Trophoblast cell (in vitro differentiated cells and primary cell): ENCODE measurements at regions not wholly inside any gene's neighbourhood (a gene's known extent, or its start where the extent isn't known, plus 50 kb on each side); places are given as distances from the start of the nearest gene placed in this dataset.

Experiments used
- DNase-seq, 2 donors: peaks; one replicate each; pipeline ENCODE4 v3.0.0-alpha.2; 2016
- H2AFZ ChIP-seq: 2 replicates; pipeline ENCODE4 v1.6.1; 2013; ENCODE audit warnings: low read length, moderate library complexity, mild to moderate bottlenecking; ENCODE audit not compliant: insufficient read depth, poor library complexity
- H2AK5ac ChIP-seq: 2 replicates; pipeline ENCODE4 v1.6.1; 2013; ENCODE audit warnings: mild to moderate bottlenecking, low read length
- H2BK120ac ChIP-seq: 2 replicates; pipeline ENCODE4 v1.6.1; 2013; ENCODE audit warnings: low read length, mild to moderate bottlenecking, moderate library complexity; ENCODE audit not compliant: insufficient read depth, poor library complexity
- H2BK12ac ChIP-seq: 2 replicates; pipeline ENCODE4 v1.6.1; 2013; ENCODE audit warnings: mild to moderate bottlenecking, low read length, moderate library complexity
- H2BK5ac ChIP-seq: 2 replicates; pipeline ENCODE4 v1.6.1; 2013; ENCODE audit warnings: low read length, low read depth, moderate library complexity, mild to moderate bottlenecking; ENCODE audit not compliant: poor library complexity
- H3K14ac ChIP-seq: 2 replicates; pipeline ENCODE4 v1.6.1; 2013; ENCODE audit warnings: mild to moderate bottlenecking, low read length
- H3K18ac ChIP-seq: 2 replicates; pipeline ENCODE4 v1.6.1; 2013; ENCODE audit warnings: mild to moderate bottlenecking, low read length
- H3K23ac ChIP-seq: 2 replicates; pipeline ENCODE4 v1.6.1; 2013; ENCODE audit warnings: low read length
- H3K27ac ChIP-seq: 2 replicates; pipeline ENCODE4 v1.5.1; 2013; ENCODE audit warnings: low read depth, mild to moderate bottlenecking, inconsistent platforms, low read length, moderate library complexity
- H3K27me3 ChIP-seq: 2 replicates; pipeline ENCODE4 v1.6.1; 2013; ENCODE audit warnings: inconsistent platforms, mild to moderate bottlenecking, low read length, moderate library complexity; ENCODE audit not compliant: insufficient read depth
- H3K36me3 ChIP-seq, 2 experiments: 1 replicate in 1 of 2; 2 replicates in 1 of 2; pipeline ENCODE4 v1.6.1; 2013; ENCODE audit warnings: low read length in 2 of 2, mild to moderate bottlenecking in 2 of 2, moderate library complexity in 1 of 2; ENCODE audit not compliant: insufficient read depth in 2 of 2, control insufficient read depth in 1 of 2
- H3K4ac ChIP-seq: 2 replicates; pipeline ENCODE4 v1.6.1; 2013; ENCODE audit warnings: low read depth, mild to moderate bottlenecking, low read length, moderate library complexity
- H3K4me1 ChIP-seq, 2 experiments: 1 replicate in 1 of 2; 2 replicates in 1 of 2; pipeline ENCODE4 v1.6.1; 2013; ENCODE audit warnings: low read length in 2 of 2, mild to moderate bottlenecking in 2 of 2, moderate library complexity in 1 of 2; ENCODE audit not compliant: insufficient read depth in 2 of 2, control insufficient read depth in 1 of 2
- H3K4me2 ChIP-seq: 2 replicates; pipeline ENCODE4 v1.6.1; 2013; ENCODE audit warnings: inconsistent platforms, mild to moderate bottlenecking, low read length, moderate library complexity
- H3K4me3 ChIP-seq: 2 replicates; pipeline ENCODE4 v1.5.1; 2013; ENCODE audit warnings: mild to moderate bottlenecking, low read depth, low read length, inconsistent platforms
- H3K79me1 ChIP-seq: one replicate; pipeline ENCODE4 v1.6.1; 2013; ENCODE audit warnings: low read length
- H3K79me2 ChIP-seq: 2 replicates; pipeline ENCODE4 v1.6.1; 2013; ENCODE audit warnings: low read length, mild to moderate bottlenecking; ENCODE audit not compliant: control insufficient read depth, insufficient read depth, poor library complexity
- H3K9ac ChIP-seq: 2 replicates; pipeline ENCODE4 v1.6.1; 2013; ENCODE audit warnings: mild to moderate bottlenecking, low read length
- H3K9me3 ChIP-seq: 2 replicates; pipeline ENCODE4 v1.6.1; 2013; ENCODE audit warnings: low read depth, mild to moderate bottlenecking, control low read depth, inconsistent platforms, low read length; ENCODE audit not compliant: insufficient read depth
- H4K12ac ChIP-seq: 2 replicates; pipeline ENCODE4 v1.6.1; 2013; ENCODE audit warnings: low read depth, mild to moderate bottlenecking, low read length, moderate library complexity
- H4K8ac ChIP-seq: 2 replicates; pipeline ENCODE4 v1.6.1; 2013; ENCODE audit warnings: low read depth, mild to moderate bottlenecking, low read length, moderate library complexity
- H4K91ac ChIP-seq: one replicate; pipeline ENCODE4 v1.6.1; 2013; ENCODE audit warnings: low read depth, mild to moderate bottlenecking, low read length, moderate library complexity
- WGBS: extraction: QIAGEN DNeasy Blood & Tissue Kit; methylation state at CpG from one replicate; pipeline ENCODE4 v1.1.7; 2013; ENCODE audit warnings: missing lambda C conversion rate; ENCODE audit not compliant: insufficient read length, insufficient coverage; ENCODE audit errors: extremely low coverage; 5-methylcytosine and 5-hydroxymethylcytosine counted together

GRCh38 chr1:192901500-192901899 lies 92.7 kb downstream of the RGS2 start:
- no peak for DNase-seq
- no CpG with 5 or more reads among the region's 1 CpG for WGBS
- no peaks in the 10 kb centered on the region for H3K79me1 ChIP-seq

GRCh38 chr1:192903142-192903541 lies 94.3 kb downstream of the RGS2 start:
- Histone ChIP-seq H2BK12ac (no peak overlapping the region), H4K12ac (no peak overlapping the region), H2AK5ac (no peak overlapping the region), H3K27me3 (no peaks in the 10 kb centered on the region), H2AFZ (no peak overlapping the region), H3K4ac (no peak overlapping the region), H3K4me3 (no peak overlapping the region), H2BK5ac (no peak overlapping the region), H3K9ac (no peak overlapping the region), H3K79me1 (no peaks in the 10 kb centered on the region), H3K79me2 (no peaks in the 10 kb centered on the region), H3K27ac (no peak overlapping the region), H3K36me3 (no peaks in the 10 kb centered on the region), H4K8ac (no peak overlapping the region), H3K4me2 (no peak overlapping the region), H2BK120ac (no peak overlapping the region), H3K18ac (no peak overlapping the region), H4K91ac (no peak overlapping the region), H3K4me1 (no peaks in the 10 kb centered on the region), H3K9me3 (no peaks in the 10 kb centered on the region), H3K23ac (no peak overlapping the region), H3K14ac (no peak overlapping the region)
- no peak for DNase-seq
- no CpG with 5 or more reads among the region's 5 CpGs for WGBS

More at GRCh38 chr1:192901500-192901899, 92.7 kb downstream of the RGS2 start:
- H3K9ac ChIP-seq, result no peak overlapping the region
- no peak overlapping the region for H3K4ac ChIP-seq
- no peaks in the 10 kb centered on the region for H3K27me3 ChIP-seq
- H3K79me2 ChIP-seq, result no peaks in the 10 kb centered on the region
- no peak overlapping the region for H2BK5ac ChIP-seq
- H3K9me3 ChIP-seq, result no peaks in the 10 kb centered on the region
- H2BK12ac ChIP-seq, result no peak overlapping the region
- no peak overlapping the region for H3K4me3 ChIP-seq
- no peak overlapping the region for H2AK5ac ChIP-seq
- no peak overlapping the region for H4K12ac ChIP-seq
- H3K4me2 ChIP-seq, result no peak overlapping the region
- H3K23ac ChIP-seq, result no peak overlapping the region
- H3K18ac ChIP-seq, result no peak overlapping the region
- H4K8ac ChIP-seq, result no peak overlapping the region
- no peaks in the 10 kb centered on the region for H3K4me1 ChIP-seq
- no peak overlapping the region for H2AFZ ChIP-seq
- H3K14ac ChIP-seq, result no peak overlapping the region
- H3K36me3 ChIP-seq, result no peaks in the 10 kb centered on the region
- no peak overlapping the region for H4K91ac ChIP-seq
- H3K27ac ChIP-seq, result no peak overlapping the region
- no peak overlapping the region for H2BK120ac ChIP-seq

GRCh38 chr1:192904438-192904895 lies 95.6 kb downstream of the RGS2 start:
- Histone ChIP-seq H3K4me2 (no peak overlapping the region), H2AFZ (no peak overlapping the region), H4K8ac (no peak overlapping the region), H3K9me3 (no peaks in the 10 kb centered on the region), H3K27me3 (no peaks in the 10 kb centered on the region), H3K18ac (no peak overlapping the region), H3K23ac (no peak overlapping the region), H3K79me1 (no peaks in the 10 kb centered on the region), H3K9ac (no peak overlapping the region), H4K12ac (no peak overlapping the region), H3K4ac (no peak overlapping the region), H3K79me2 (no peaks in the 10 kb centered on the region), H4K91ac (no peak overlapping the region), H3K14ac (no peak overlapping the region), H3K27ac (no peak overlapping the region), H2BK5ac (no peak overlapping the region), H3K4me1 (no peaks in the 10 kb centered on the region), H3K4me3 (no peak overlapping the region), H2BK12ac (no peak overlapping the region), H2AK5ac (no peak overlapping the region), H2BK120ac (no peak overlapping the region), H3K36me3 (no peaks in the 10 kb centered on the region)
- WGBS, result no CpG with 5 or more reads among the region's 7 CpGs
- DNase-seq, result peak; percentile 7 to 23

GRCh38 chr1:192905049-192905448 lies 96.2 kb downstream of the RGS2 start:
- no peak overlapping the region for H3K23ac ChIP-seq
- H2BK5ac ChIP-seq, result no peak overlapping the region
- no peak overlapping the region for H2BK12ac ChIP-seq
- H3K4me2 ChIP-seq, result no peak overlapping the region
- no peak overlapping the region for H4K8ac ChIP-seq
- H3K4me3 ChIP-seq, result no peak overlapping the region
- H3K36me3 ChIP-seq, result no peaks in the 10 kb centered on the region
- H3K79me1 ChIP-seq, result no peaks in the 10 kb centered on the region
- H2BK120ac ChIP-seq, result no peak overlapping the region
- H3K9me3 ChIP-seq, result no peaks in the 10 kb centered on the region
- DNase-seq, result no peak
- H3K4ac ChIP-seq, result no peak overlapping the region
- H2AK5ac ChIP-seq, result no peak overlapping the region
- no peak overlapping the region for H3K9ac ChIP-seq
- no peaks in the 10 kb centered on the region for H3K79me2 ChIP-seq
- H3K27me3 ChIP-seq, result no peaks in the 10 kb centered on the region
- no peak overlapping the region for H3K18ac ChIP-seq
- H4K91ac ChIP-seq, result no peak overlapping the region
- H3K4me1 ChIP-seq, result no peaks in the 10 kb centered on the region
- H3K14ac ChIP-seq, result no peak overlapping the region
- H2AFZ ChIP-seq, result no peak overlapping the region
- no peak overlapping the region for H3K27ac ChIP-seq
- no peak overlapping the region for H4K12ac ChIP-seq
